GM21367 (cell line): ENCODE measurements at regions not wholly inside any gene's neighbourhood (a gene's known extent, or its start where the extent isn't known, plus 50 kb on each side); places are given as distances from the start of the nearest gene placed in this dataset.
"Not testable (repeated sequence)": the region's sequence is repeated elsewhere in the genome, so short reads cannot be mapped to it uniquely, and the experiment has no call there.

Experiments used
- ATAC-seq: cut with Tn5 transposase; IDR thresholded peaks from one replicate; pipeline ENCODE4 v1.9.1; 2021; ENCODE audit not compliant: unreplicated experiment

DNA sequence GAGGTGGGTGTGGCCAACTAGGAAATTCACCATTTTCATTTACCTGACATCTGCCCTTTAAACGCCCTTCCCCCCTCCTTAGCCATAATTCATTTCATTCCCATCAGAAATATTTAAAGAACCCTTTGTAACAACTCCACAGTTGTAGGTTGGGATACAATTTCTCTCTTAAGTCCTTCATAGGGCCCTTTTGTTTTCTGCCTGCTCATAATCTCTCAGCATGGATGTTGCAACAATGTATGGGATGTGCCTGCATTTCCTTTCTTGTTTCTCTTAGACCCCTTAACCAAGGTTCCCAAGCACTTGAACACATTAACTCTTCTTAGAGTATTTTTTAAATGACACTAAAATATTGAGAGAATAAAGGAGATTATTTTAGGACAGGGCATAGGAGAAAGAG is 51.7 kb upstream of the MYO10 start:
- ATAC-seq = no peak

DNA sequence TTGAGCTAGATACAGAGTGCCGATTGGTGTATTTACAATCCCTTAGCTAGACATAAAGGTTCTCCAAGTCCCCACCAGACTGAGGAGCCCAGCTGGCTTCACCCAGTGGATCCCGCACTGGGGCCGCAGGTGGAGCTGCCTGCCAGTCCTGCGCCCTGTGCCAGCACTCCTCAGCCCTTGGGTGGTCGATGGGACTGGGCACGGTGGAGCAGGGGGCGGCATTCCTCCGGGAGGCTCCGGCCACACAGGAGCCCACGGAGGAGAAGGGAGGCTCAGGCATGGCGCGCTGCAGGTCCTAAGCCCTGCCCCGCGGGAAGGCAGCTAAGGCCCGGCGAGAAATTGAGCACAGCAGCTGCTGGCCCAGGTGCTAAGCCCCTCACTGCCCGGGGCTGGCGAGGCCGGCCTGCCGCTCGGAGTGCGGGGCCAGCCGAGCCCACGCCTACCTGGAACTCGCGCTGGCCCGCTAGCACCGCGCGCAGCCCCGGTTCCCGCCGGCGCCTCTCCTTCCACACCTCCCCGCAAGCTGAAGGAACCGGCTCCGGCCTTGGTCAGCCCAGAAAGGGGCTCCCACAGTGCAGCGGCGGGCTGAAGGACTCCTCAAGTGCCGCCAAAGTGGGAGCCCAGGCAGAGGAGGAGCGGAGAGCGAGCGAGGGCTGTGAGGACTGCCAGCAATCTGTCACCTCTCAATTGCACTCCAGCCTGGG is 54.9 kb upstream of the MYO10 start:
- not testable (repeated sequence) for ATAC-seq

DNA sequence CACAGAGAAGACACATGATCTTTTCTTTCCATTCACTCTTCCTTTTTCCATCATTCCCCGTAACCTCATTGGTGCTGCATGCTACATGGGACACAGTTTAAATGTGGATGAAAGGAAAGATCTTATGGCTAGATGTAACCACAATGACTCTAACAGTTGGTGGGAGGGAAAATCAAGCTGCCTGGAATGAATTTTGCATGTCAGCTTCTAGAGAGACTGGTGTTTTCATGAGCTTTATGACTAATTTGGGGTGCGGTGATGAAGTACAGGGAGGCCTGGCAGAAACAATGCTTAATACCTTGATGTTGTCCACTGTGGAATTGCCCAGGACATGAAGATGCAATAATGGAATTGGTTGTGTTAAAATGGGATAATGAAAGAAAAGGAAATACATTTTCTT is 55.9 kb upstream of the MYO10 start:
- ATAC-seq = no peak

DNA sequence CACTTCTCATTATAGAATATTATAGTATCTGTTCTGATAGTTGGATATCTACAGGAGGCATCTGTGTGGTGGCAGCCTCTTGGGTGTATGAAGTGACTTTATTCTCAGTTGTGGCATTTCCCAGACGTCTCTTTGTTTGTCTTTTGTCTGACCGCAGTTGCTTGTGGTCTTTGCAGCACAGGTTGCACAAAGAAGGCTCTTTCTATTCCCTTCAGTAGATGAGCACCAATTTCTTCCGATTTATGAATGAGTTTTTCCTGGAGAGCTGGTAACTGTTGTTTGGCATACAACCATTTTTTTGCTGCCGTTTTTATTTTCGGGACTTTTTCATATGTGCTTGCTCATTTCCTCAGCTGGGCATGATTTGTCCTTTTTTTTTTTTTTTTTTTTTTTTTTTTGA is 56.4 kb upstream of the MYO10 start:
- no peak for ATAC-seq

DNA sequence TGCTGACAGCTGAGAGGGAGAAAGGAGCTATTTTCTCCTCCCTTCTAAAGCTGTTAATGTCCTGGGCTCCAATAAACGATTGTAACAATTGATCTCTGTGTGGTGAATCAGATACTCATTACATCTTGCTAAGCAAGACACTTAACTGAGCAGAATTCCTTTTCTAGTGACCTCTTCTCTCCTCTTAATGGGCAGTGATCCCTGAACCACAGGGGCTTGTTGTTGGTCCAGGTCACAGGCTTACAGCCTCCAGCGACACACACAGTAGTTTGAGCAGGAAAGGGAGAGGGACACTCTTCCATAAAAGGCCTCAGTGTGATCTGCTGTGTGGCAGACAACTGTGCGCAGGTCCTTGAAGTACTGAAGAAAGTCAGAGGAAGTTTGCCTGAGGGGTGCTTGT is 58.5 kb upstream of the MYO10 start:
- ATAC-seq = no peak

DNA sequence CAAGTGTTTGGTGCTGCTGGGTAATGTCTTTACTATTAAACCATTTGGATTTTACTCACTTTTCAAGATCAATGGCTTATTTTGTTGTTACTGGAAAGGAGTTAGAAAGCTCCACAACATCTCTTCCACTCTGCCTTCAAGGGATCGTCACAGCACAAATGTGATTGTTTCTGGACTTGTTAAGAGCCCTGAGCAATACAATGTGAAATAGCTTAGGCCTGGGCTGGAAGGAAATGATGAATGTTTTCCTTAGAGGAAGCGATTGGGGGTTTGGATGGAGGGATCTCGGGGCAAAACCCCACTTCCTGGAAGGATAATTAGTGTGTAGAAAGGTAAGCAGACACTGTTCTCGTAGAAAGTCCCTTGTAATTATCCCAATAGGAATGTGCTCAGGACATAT is 59.3 kb upstream of the MYO10 start:
- no peak for ATAC-seq

DNA sequence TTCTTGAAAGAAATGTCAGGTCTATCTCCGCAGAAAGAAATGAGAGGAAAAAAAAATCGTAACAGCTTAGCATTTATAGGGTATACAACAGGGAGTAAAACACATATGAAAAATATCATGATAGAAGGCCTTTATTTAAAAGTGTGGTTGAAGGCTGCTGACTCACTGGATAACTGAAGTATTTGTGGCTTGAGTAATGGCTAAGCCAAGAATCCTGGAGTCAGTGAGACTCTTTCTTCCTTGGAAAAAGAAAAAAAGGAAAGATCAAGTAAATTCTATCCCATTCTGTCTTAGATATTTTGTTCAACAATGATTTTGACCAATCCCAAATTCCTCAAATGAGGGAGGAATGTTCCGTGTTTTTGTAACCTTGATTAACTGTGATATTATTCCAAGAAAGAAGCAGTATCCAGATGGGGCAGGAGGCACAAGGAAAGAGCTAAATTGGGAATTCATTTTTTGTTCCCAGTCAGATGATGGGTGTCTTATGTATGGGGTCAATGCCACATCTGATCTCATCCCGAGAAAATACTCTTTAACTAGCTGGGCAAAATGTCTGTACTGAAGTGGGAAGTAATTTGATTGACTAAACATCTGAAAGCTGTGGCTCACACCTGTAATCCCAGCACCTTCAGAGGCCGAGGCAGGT is 64.3 kb upstream of the MYO10 start:
- no peak for ATAC-seq

DNA sequence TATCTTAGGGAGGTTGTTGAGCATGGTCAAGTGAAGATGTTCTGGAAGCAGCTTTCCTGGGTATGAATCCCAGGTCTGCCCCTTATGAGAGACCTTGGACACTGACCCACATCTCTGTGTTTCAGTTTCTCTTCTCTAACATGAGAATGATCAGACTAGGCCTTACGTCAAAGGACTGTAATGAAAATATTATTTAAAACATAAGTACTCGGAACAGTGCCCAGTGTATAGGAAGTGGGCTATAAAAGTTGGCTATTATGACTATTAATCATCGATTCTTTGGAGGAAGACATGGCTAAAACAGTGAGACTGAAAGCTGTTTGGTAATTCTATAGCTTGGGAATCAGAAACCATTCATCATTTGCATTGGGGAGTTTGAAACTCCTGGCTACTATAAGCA is 65.3 kb upstream of the MYO10 start:
- ATAC-seq = no peak

DNA sequence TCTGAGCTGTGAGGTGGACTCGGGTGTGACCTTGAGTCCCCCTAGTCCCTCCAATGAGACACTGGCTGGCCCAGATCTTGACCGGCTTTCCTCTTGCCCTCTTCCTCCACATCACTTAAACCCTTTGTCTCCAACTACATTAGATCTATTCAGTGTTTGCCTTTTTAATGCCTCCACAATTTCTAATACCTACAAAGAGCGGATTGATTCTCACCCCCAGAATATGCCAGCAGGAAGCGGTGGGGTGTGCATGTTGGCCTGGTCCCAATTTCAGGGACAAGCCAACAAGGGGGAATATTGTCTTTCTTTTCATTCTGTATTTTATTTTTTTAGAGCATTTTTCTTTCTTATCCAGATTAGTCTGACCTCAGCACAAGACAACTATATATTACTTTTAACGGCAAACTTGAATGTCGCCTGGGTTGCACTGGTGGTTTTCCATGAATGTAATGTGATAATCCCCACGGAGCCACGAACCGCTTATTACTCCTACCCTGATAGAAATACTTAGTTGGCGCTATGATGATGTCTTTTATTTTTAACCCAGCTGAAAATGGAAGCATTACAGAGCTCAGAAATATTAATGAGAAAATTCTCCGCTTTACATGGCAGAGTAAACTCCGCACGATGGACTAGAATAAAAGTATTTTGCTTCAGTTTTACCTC is 68.5 kb upstream of the MYO10 start:
- ATAC-seq = no peak

DNA sequence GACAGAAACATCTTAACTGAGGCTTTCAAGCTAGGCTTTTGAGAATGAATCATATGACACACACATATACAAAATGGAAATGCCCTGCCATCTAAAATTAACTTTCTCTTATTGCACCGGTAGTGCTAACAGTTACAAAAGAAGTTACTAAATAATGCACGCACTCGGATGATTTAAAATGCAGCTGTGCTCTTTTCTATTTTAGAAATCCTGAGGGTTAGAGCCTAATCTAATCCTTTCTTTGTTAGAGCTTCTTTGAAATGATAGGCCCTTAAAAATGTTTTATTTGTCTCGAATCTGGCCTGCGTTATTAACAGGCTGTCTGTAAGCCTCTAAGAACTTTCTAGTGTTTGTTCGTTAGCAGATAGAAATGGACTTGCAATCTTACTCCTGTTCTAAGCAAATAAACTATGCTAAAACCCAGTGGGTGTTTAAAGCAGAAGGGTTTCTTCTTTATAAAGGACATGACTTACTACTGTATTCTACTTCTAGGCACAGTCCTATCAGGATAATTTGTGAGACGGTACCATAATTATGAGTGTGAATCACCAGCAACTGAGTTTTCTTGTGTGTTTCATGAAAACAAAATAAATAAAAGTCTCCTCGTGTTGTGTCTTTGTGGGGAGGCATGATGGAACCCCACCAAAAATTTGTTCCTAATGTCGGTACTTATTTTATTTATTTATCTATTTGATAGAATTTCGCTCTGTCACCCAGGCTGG is 69.2 kb upstream of the MYO10 start:
- no peak for ATAC-seq

DNA sequence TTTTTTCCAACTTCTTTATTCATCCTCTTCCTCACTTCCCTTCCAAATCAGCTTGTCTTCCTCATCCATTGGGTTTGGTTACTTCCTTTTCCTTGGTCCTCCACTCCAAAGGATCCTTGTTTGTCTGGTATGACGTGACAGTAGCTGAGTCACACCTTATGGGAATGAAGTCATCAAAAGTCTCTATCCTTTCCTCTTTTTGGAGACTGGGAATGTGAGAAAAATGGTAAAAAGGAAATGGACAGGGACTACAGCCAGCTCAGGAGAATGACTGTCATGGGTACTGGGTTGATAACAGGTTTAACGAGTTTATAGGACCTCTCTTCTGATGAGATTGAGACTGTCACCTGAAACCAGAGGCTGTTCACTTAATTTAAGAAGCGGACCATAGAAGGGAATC is 76.2 kb upstream of the MYO10 start:
- ATAC-seq = no peak

DNA sequence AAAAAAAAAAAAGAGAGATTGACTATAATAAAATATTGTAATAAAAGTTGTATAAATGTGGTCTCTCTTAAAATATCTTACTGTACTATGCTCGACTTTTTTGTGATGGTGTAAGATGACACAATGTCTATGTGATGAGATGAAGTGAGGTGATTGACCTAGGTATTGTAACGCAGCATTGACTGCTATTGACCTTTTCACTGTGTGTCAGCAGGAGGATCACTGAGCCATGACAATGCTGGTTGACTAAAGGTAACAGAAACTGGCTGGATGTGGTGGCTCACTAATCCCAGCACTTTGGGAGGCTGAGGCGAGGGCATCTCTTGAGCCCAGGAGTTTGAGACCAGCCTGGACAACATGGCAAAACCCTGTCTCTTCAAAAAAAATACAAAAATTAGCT is 78.6 kb upstream of the MYO10 start:
- no peak for ATAC-seq

DNA sequence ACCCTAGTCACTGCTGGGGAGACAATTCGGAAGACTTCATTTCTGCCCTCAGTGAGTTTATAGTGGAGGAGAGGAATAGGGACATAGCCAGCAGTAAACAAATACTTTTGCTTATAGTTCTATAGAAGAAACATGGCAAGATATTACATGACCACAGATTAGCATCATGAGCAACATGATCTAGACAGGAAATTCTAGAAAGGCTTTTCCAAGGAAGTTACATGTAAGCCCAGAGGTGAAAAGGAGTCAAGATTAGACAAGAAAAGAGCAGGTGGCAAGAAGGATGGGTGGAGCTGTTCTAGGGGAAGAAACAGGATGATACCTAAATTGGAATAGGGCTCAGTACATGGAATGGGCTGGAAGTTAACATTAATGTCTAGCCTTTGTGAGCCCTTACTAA is 82.8 kb upstream of the MYO10 start:
- no peak for ATAC-seq

DNA sequence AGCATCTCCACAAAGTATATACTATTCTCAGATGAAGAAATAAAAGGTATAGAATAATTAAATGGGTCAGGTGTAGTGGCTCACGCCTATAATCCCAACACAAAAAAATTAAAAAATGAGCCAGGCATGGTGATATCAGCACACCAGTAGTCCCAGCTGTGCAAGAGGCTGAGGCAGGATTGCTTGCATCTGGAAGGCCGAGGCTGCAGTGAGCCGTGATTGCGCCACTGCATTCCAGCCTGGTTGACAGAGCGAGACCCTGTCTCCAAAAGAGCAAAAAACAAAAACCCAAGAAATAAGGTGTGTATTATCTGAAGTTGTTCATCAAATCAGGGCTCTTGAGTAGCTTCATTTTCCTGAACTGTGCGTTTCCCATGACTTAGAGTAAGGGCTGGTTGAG is 83.2 kb upstream of the MYO10 start:
- ATAC-seq = no peak

DNA sequence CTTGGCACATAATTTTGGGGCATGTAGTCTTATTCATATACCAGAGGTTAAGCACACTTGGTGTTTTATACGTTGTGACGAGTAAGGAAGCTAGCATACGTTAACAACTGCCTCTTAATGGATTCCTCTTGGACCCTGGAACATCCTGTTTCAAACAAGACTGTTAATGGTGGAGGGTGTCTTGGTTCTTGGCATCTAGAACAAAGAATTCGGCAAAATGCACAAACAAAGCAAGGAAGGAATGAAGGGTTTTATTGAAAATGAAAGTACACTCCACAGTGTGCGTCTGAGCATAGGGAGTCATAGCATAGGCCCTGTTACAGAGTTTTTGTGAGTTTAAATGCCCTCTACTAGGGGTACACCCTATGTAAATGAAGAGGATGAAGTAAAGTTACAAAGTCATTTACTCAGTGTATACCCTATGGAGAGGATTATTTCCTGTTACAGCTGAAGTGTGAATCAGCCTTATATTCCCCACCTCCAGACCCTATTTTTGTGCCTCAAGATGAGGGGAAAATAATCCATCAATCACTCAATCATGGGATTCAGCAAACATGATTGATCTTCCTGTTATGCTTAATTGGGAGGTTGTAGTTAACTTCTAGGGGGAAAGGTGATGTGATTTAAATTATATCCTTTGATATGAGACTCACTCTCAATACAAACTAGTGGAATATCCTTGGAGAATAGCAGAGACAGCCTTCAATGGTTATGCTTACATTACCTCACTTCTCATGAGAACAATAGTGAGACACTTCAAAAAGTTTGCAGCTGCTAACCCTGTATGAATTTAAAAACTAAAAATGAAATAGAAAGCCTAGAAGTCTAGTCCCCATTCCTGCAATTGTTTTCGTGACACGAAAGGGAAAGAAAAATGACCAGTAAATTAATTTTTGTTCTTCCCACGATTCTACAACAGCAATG is 84.9 kb upstream of the MYO10 start:
- no peak for ATAC-seq

DNA sequence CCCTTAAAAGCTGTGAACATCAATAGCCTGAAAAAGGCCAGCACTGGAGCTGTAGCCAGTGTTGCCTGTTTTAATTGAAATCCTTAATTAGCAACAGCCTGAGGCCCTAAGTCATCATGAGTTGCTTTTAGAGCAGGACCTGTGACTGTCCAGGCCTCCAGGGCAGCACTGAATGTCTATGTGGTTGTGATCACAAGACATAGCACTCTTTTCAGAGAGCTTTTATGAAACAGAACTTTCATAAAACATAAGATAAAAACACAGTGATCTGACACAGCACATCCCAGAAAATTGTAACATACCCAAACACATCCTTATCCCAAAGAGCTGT is 85.5 kb upstream of the MYO10 start:
- ATAC-seq = no peak

DNA sequence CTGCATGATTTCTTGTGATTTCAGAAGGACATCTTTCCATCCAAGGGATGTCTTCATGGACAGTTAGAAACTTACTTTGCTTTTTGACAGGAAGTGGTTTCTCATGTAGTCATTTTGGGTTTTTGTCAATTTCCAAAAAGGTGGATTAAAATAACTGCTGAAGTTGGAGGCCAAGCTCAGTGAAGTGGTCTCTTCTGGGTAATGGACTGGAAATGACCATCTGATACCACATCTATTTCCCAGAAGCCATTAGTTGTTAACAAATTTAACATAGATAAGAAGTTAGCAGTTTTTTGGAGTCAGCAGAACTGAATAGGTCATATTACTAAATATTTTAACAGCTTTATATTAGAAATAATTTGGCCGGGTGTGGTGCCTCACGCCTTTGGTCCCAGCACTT is 86.2 kb upstream of the MYO10 start:
- no peak for ATAC-seq

DNA sequence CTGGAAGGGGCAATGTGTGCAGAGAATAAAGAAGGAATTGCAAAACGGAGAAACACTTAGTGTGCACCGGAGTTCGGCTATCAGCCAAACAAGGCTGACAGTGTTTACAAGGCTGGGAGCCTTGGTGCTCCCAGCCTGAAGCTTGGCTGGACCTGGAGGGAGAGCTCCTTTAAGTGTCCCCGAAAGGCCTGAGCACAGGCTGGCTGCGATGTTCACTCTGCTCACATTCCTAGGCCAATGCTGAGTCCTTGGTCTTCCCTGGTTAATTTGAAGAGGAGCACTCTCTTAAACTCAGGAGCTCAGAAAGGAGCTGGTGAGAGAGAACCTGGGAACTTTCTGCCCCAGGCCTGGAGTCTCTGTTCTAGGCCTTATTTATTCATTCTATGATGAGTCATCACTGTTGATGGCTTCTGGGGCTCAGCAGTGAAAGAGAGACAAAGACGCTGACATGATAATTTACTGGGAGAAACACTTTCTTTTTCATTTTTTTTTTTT is 88.6 kb upstream of the MYO10 start:
- ATAC-seq = no peak

DNA sequence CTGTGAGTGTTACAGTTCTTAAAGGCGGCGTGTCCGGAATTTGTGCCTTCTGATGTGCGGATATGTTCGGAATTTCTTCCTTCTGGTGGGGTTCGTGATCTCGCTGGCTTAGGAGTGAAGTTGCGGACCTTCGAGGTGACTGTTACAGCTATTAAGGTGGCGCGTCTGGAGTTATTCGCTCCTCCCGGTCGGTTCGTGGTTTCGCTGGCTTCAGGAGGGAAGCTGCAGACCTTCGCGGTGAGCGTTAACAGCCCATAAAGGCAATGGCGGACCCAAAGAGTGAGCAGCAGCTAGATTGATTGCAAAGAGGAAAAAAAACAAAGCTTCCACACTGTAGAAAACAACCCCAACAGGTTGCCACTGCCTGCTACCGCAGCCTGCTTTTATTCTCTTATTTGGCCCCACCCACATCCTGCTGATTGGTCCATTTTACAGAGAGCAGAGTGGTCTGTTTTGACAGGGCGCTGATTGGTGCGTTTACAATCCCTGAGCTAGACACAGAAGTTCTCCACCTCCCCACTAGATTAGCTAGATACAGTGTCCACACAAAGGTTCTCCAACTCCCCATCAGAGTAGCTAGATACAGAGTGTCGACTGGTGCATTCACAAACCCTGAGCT is 95.7 kb upstream of the MYO10 start:
- ATAC-seq = not testable (repeated sequence)

DNA sequence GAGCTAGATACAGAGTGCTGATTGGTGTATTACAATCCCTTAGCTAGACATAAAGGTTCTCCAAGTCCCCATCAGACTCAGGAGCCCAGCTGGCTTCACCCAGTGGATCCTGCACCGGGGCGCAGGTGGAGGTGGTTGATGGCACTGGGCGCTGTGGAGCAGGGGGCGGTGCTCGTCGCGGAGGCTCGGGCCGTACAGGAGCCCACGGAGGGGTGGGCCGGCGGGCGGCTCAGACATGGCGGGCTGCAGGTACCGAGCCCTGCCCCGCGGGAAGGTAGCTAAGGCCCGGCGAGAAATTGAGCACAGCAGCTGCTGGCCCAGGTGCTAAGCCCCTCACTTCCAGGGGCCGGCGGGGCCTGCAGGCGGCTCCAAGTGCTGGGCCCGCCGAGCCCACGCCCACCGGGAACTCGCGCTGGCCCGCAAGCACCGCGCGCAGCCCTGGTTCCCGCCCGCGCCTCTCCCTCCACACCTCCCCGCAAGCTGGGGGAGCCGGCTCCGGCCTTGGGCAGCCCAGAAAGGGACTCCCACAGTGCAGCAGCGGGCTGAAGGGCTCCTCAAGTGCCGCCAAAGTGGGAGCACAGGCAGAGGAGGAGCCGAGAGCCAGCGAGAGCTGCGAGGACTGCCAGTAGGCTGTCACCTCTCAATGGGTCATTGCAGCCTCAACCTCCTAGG is 96.4 kb upstream of the MYO10 start:
- ATAC-seq = not testable (repeated sequence)
